Stimulated activated CD4-positive, alpha-beta T cell treated with anti-CD3 and anti-CD28 coated beads, Interleukin-1b, Interleukin-23, amount 100 ng/mL, for 24 hours (primary cell): ENCODE measurements at regions not wholly inside any gene's neighbourhood (a gene's known extent, or its start where the extent isn't known, plus 50 kb on each side); places are given as distances from the start of the nearest gene placed in this dataset.
"Not testable (repeated sequence)": the region's sequence is repeated elsewhere in the genome, so short reads cannot be mapped to it uniquely, and the experiment has no call there.

ENCODE experiments used
- DNase-seq, 4 experiments: peaks; one replicate each; pipeline ENCODE4 v3.0.0-alpha.2; 2020; ENCODE audit warnings: low read depth in 4 of 4, low spot score in 1 of 4

DNA sequence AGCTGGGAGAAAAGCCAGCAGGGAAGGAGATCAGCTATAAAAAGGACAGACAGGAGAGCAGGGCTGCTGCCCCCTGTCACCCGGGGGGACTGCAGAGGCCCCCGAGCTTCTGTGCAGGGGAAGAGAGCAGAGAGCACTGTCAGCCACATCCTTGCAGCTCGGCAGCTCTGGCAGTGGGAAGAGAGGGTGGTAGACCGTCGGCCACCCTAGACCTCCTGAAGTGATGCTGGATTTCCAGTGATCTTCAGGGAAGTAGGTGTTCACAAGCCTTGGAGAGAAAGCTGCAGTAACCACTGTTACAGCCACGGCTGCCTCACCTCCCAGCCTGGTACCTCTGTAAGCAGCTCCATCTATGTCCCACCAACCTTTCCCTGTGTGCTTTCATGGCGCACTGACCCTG, 134.9 kb downstream of the TFCP2L1 start:
- no peak for DNase-seq

DNA sequence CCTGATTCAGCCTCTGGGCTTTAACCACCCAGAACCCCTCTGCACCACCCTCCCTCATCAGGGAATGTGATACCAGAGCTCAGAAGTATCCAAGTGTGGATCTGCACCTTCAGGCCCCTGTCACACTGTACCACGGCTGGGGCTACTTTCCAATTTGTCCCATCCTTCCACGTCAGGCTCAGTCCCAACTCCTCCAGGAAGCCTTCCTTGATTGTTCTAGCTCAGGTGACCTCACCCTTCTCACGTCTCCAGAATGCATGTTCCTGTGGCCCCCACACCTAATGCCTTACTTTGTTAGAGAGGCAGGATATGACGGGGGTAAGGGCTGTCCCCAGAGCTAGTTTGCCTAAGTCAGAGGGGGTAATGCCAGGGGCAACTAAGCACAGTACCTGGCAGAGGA, 134.3 kb downstream of the TFCP2L1 start:
- no peak for DNase-seq

DNA sequence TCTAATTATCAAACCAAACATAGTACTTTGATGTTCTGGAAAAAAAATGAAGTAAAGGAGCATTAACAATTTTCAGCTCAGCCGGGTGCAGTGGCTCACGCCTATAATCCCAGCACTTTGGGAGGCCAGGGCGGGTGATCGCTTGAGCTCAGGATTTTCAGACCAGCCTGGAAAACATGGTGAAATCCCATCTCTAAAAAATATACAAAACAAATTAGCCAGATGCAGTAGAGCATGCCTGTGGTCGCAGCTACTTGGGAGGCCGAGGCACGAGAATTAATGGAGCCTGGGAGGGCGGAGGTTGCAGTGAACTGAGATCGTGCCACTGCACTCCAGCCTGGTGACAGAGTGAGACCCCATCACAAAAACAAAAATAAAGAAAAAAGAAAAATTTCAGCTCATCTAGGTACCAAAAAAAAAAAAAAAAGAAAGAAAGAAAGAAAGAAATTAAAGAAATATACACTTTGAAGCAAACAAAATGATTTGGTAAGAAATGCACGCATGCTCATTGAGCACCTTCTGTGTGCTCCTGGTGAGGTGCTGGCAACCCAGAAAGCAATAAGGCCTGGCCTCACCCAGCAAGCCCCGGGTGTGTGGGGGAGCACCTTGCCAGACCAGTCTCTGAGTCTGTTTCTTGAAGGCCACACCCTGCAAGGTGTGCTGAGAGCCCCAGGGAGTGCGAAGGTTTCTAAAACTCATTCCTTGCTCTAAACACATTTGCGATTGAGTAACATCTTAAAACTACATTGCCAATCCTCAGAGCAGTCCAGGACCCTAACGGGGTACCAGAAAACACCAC, 133.5 kb downstream of the TFCP2L1 start:
- no peak for DNase-seq

DNA sequence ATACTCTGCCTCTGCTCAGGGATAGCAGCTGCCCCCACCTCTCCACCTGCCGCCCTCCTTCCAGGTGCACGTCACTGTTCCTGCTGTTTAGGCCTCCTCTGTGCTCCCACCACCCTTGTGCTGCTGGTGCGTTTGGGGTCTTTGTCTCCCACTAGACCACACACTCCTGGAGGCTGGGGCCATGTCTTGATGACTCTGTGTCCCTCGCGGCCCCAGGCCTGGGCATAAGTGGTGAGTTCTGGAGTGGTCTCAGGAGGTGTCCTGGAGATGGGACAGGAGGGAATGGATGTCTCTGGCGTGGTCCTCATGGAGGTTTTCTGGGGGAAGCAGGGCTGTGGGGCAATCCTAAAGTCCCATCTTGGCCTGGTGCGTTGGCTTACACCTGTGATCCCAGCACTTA, 132.1 kb downstream of the TFCP2L1 start:
- no peak for DNase-seq

DNA sequence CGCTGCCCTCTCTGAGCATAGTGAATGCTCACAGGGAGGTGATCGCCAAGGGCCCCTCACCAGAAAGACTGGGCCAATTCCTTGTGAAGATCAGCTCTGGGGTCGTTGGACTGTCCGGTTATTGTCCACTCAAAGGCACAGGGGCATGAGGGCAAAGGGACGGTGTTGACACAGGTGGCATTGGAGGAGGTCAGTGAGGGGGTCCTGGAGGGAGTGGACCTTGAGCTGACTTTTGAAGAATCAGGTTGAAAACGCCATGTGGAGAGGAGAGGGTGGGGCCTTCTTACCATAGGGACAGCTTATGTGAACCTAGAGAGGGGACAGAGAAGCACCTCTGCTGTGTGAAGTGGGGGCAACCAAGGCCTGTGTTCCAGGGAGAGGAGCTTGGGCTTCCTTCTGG, 131.5 kb downstream of the TFCP2L1 start:
- no peak for DNase-seq

DNA sequence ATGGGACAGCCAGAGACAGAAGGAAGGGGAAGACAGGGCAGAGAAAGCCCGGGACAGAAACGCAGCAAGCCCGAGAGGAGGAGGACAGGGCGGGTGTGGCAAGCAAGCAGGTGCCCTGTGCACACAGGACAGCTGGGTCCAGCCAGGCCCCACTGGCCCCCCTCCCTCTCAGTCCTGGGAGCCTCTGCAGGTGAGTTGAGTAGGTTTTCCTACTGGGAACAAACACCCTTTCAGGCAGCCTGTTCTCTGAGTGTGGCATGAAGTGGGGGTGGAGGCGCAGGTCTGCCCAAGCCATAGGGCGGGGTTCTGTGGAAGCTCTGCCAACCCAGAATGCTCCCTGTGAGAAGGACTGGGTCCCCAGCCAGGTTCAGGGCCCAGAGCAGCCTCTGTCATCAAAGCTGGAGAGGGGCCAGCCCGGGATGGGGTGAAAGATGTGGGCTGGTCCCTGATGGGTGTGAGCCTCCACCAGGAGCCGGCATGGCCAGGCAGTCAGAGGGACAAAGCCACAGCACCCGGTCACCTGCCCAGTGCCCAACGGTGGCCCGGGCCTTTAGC, 129.4 kb downstream of the TFCP2L1 start:
- DNase-seq: no peak

DNA sequence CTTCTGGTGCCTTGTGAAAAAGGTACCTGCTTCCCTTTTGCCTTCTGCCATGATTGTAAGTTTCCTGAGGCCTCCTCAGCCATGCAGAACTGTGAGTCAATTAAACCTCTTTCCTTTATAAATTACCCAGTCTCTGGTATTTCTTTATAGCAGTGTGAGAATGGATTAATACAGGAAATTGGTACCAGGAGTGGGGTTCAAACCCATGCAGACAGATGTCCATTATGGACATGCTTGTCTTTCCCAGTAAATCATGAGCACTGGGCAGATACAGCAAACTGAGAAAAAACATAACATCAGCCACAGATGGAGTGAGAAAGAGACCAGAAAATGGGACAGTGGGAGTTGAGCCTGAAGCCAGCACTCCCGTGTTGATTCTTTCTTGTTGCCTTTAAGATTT, 127.5 kb downstream of the TFCP2L1 start:
- not testable (repeated sequence) for DNase-seq

DNA sequence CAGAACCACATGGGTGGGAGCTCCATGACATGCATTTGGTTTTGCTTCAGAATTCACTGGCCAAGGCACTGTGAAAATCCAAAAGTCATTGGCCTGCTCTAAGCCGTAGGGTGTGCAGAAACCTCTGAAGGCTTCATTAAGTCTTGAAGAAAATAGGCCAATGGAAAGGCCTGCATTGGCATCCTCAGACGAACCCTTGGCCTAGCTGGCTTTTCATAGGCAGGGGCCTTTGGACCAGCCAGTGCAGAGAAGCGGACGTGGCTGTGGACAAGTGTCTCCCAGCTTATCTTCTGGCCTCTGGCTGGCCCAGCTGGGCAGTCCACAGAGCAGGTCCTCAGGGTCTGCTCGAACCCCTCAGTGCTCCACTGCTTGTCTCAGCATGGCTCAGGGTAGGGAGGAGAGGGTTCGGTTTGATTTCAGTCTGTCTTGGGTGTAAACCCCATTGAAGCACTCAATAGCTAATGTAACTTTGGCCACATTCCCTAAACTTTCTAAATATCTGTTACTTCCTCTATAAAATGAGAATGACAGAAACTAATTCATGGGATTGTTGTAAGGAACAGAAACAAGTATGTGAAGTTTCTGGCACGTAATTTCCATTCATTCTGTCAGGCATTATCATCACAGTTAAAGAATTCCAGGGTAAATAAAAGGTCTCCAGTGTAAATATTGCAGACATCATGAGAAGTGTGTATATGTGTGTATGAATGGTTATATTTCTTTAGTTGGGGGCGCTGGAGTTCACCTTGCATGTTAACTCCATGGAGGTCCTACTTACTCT, 125.5 kb downstream of the TFCP2L1 start:
- DNase-seq: no peak

DNA sequence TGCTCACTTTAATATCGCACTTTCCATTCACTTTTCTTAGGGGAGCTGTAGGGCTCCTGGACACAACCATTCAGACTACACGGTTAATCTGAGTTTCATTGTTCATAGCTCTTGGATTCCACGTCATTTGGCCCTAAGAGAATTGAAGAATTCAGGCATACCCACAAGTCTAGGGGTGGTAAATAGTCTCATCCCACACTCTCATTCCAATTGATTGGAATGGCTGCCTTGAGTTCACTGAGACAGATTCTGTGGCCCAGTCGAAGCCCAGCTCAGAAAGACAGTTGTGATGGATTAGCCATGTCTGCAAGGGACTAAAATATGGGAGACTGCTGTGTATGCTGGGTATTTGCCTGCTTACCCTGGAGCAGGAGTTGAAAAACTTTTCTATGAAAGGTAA, 124.6 kb downstream of the TFCP2L1 start:
- no peak for DNase-seq

DNA sequence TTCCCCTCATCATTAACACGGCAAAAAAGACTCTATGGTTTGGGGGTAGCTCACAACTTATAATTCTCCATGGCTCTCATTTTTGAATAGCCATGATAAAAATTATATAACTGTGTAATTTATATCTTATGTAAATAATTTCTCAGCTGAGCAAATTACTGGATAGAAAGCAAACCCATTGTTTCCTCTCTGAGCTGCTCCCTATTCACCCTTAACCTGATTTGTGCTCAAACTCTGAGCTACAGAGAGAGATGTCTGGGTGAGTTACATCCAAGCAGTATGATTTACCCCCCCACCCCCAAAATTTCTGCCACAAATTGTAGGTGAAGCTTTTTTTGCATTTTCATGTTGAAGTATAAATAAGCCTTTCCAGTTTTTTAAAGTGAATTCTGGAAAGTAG, 123.7 kb downstream of the TFCP2L1 start:
- no peak for DNase-seq

DNA sequence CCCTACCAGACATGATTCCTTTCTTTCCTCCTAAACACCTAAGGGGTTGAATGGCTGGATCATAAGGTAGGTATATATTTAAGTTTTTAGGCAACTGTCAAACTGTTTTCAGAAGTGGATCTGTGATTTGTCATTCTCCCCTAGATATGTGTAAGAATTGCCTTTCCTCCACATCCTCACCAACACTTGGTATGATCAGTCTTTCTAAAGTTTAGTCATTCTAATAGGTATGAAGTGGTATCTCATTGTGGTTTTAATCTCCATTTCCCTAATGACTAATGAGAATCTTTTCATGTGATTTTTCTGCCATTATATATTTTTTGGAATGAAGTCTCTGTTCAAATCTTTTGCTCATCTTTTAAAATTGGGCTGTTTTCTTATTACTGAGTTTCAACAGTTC, 122.1 kb downstream of the TFCP2L1 start:
- no peak for DNase-seq

DNA sequence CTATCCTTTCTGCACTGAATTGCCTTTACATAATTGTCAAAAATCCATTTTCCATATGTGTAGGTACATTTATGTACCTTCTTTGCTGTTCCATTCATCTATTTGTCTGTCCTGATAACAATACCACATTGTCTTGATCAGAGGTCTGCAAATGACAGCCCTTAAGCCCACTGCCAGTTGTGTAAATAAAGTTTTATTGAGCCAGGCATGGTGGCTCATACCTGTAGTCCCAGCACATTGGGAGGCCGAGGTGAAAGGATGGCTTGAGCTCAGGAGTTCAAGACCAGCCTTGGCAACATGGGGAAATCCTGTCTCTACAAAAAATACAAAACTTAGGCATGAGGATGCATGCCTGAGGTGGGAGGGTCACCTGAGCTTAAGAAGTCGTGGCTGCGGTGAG, 121.0 kb downstream of the TFCP2L1 start:
- DNase-seq: no peak

DNA sequence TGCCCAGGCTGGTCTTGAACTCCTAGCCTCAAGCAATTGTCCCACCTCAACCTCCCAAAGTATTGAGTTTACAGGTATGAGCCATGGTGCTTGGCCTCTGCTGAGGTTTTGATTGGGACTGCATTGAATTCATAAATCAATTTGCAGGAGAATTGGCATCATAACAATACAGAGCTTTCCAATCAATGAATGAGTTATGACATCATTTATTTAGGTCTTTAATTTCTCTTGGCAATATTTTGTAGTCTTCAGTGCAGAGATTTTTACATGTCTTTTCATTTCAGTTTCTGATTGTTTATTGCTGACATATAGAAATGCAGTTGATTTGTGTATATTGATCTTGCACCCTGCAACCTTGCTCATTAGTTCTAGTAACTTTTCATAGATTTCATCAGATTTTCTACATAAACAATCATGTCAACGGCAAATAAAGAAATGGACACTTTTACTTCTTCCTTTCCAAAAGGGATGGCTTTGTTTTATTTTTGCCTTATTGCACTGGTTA, 119.9 kb downstream of the TFCP2L1 start:
- DNase-seq: no peak
